T-helper 1 cell (primary cell): ENCODE measurements at regions not wholly inside any gene's neighbourhood (a gene's known extent, or its start where the extent isn't known, plus 50 kb on each side); places are given as distances from the start of the nearest gene placed in this dataset.

Experiments
- DNase-seq, 5 donors: peaks; one replicate each; pipeline ENCODE4 v3.0.0-alpha.2; 2012 to 2020

DNA sequence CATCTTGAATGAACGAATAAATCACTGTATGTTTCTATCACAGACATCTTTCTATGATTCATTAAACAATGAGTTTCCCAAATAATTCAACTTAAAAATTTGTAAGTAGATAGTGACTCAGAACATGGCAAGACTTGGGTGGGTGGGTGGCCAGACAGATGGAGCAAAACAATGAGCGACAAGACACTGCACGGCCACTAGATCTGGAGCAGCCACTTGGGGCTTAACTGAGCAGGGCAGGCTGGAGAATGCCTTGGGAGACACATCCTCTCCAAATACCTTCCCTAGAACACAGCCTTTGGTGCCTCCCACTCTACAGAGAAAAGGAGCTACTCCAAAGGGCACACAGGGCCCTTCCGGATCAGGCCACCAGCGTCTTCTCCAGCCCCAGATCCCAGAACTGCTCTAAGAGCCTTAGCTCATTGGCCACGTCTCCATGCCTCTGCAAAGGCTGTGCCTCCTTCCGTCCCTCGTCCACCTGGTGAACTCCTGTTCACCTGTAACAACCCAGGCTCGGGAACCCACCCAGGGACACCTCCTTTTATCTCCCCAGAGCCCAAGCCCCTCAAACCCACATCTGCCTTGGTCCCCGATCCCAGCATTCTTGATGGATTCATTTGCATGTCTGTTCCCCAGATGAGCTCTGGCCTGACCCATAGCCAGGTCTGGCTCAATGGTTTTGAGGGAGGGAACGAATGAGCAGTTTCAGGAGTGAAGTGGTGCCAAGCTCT is 134.9 kb upstream of the IQSEC1 start:
- DNase-seq = no peak

DNA sequence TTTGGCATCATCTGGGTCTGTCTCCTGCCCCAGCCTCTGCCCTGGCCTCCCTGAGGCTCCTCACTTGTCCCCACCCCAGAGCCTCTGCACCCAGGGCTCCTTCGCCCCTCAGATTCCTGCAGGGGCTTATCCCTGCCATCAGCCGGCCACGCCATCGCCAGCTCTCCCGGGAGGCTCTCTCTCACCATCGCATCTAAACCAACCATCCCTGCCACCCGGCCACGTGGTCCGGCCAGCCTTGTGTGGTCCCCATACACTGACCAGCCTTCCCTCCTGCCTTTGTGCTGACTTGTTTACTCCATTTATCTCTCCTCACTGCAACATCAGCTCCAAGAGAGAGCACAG is 134.3 kb upstream of the IQSEC1 start:
- DNase-seq = no peak

DNA sequence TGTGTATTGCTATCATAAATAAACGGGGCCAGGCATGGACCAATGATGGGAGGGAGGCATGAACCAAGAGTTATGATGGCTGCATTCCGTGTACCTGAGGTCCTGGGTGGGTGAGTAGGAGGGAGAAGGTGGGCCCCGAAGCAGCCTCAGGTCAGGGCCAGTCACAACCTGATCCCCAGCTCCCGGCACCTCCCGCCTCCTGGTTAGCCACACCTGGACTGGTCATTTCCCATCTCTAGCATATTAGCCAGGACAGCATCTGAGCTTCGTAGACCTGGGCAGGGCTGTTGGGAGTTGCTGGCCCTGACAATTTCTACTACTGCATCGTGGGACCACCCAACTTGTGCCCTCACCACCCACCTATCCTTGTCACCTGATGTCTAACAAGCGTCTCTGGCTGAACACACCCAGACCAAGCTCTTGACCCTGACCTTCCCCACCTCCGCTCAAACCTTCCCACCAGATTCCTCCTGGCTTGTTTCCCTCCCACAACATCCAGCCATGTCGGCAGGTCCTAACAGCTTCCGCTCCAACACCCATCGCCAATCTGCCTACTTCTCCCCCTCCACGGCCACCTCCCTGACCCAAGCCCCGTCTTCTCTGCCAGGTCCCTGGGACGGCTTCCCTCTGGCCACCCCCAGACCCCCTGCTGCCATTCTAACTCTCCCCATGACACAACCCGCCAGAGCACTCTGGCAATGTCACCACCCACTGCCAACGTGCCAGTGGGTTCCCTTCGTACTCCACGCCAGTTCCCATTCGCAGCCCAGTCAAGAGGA is 133.8 kb upstream of the IQSEC1 start:
- DNase-seq = no peak

DNA sequence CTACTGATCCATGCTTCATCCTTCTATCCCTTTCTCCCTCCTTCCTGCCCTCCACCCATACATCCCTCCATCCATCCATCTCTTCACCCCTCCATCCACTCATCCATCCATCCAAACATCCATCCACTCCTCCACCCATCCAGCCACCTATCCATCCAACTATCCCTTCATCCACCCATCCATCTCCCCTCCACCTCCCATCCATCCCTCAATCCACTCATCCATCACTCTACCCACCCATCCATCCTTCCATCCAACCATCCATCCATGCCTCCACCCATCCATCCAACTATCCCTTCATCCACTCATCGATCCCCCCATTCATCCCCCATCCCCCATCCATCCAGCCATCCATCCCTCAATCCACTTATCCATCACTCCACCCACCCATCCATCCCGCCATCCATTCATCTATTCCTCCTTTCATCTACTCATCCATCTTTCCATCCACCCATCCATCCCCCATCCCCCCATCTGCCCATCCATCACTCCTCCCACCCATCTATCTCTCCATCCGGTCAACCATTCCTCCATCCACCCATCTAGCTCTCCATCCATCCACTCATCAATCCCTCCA is 132.4 kb upstream of the IQSEC1 start:
- no peak for DNase-seq

DNA sequence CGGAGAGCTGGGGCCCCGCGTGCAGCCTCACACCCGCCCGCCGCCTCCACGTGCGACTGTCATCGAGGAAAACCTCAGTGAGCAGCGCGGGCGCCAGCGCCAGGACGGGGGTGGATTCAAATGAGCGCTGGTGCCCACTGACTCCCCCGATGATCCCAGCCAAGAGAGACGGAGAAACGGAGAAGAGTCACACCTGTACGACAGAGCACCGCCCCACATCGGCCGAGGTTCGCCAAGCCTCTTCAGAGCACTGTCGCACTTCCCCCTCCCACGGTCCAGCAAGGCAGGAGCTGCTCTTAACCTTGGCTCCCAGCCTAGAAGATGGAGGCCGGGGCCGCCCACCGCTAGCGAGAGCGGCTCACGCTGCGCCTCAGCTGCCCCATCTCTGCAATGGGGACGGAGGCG is 130.9 kb upstream of the IQSEC1 start:
- no peak for DNase-seq

DNA sequence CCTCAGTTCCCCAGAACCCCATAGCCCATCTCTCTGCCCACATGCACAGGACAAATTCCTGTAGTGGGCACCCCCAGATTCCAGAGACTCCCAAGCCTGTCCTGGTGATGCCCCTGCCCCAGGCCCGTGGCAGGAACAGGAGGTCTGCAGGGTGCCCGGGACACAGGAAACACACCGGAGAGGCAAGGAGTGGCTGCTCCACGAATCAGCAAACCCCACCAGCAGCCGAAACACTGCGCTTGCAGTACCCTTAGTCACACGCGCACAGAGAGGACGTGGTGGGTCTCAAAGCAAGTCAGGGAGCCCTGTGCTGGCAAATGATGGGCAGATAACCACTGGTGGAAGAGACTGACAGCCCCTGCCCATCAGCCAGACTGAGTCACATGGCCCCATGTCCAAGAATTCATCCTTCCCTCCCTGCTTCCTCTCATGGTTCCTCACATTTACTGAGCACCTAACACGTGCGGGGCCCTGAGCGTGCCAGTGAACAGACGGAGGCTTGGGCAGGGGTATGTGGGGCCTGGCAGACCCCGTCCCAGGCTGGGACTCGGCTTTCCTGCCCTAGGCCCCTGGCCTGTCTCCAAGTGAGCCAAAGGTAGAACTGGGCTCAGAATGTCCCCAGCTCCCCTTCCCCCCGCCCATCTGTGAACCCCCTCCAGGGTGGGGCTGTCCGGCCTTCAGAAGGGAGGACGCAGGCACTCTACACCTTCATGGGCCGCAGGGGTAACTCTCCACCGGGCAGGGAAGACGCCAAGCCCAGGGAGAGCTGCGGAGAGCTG is 130.4 kb upstream of the IQSEC1 start:
- DNase-seq = no peak

DNA sequence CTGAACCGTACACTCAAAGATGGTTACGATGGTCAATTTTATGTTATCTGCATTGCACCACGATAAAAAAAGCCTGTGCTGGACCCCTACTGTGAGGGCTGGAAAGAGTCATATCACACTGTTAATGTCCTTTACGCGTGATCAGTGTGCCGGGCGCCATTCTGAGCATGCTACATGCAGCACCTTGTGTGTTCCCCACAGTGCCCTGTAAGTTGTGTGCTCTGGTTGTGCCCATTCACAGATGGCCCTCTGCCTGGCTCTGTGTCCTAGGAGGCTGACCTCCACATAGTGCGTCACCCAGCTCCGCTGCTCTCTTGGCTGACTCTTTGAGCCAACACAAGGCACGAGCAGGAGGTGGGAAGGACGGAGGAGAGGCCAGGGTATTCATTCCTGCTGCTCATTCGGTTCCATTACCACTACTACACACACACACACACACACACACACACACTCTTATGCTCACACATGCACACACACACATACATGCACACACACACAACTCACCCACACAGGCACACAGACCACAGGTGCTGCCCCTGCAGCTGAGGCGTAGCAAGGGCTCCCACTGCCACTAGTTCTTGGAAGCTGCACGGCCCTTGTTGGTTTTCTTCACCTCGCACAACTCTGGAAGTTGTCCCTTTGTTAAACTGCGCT is 129.6 kb upstream of the IQSEC1 start:
- no peak for DNase-seq

DNA sequence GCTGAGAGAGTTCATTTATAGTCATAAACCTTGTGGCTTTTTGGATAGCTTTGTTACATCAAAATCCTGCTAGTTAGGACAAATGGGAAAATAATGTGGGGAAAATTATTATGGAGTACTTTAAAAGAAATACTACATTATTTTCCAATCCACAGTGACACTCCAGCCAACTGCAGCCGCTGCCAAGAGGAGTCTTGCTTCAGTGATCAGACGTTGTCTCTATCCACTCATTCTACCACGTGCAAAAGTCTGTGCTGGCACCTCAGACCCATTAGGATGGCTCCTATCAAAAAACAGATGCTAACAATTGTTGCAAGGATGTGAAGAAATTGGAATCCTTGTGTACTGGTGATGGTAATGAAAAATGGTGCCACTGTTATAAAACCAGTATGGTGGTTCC is 128.6 kb upstream of the IQSEC1 start:
- no peak for DNase-seq

DNA sequence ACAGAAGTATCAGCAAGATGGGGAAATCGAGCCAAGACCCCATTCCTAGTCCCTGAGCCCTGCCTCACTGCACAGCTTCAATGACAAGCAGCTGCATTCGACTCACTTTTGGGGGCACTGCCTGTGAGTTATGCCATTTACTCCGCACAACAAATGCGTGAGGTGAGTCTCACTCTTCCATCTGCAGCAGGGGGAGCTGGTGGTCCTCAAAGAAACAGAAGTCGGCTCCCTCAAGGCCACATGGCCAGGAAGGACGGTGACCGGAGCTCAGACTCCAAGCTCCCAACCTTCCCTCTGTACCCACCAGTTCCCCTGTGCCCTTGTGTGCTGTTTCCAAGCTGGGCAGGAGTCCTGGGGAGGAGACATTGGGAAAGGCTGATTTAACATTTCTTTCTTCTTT is 127.7 kb upstream of the IQSEC1 start:
- DNase-seq = no peak

DNA sequence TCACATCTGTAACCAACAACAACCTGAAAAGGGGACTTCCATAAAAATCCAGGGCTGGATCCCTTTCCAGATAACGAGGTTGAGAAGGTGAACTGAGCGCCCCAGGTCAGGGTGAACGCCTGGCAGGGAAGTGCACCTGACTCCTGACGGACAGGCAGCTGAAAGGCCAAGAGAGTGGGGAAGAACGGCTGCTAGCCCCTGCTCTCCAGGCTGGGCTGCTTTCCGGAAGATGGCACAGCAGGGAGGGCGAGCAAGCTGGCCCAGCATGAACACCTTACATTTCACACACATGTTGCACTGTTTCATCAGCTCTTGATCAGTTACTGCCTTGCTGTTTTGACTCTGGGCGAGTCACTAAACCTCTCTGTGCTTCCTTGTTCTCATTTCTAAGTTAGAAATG is 127.2 kb upstream of the IQSEC1 start:
- no peak for DNase-seq

DNA sequence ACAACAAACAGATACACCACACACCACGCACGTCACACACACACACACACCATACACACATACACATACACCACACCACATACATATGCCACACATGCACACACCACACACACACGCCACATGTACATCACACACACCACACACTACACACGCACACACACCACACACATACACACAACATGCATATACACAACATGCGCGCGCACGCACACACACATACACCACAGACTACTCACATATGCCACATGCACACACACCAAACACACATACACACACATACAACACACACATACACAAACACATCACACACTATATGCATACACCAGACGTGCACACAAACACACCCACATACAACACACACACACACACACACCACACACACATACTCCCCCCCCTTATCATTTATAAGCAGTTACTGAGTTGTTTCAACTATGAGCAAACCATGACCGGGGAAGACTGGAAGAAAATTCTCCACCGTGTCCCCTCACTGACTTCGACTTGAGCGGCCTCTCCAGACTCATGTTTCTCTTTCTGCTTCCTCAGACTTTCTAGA is 126.7 kb upstream of the IQSEC1 start:
- no peak for DNase-seq

DNA sequence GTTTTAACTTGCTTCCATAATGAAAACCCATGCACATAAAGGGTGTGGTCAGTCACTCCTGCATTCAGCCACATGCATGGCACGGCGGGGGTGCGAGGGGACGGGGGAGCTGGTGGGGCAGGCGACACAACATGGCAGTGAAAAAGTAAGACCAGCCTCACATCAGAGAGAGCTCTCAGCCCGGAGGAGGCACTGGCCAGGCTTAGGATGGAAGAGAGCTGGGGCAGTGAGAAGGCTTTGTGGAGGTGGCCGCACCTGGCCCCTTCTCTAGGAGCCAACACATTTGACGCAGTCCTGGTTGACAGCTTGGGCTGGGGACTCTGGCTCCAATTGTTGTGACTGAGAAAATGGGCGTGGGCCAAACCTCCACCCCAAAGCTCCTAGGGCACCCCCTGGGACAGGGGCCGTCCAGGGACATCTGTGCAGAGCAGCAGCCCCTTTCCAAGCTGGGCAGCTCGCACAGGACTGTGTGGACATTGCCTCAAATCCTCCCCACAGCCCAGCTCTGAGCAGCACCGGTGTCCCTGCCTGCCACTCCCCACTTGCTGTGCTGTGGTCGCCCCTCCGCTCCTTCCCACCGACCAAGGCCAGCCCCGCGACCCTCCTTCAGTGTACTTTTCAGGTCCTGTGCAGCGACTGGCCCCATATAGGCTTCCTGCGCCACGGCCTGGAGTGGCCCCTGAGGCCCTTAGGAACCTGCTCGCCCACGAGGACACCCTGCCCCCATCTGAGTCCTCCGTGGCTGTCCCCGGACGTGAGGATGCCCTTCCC is 126.0 kb upstream of the IQSEC1 start:
- DNase-seq = no peak

DNA sequence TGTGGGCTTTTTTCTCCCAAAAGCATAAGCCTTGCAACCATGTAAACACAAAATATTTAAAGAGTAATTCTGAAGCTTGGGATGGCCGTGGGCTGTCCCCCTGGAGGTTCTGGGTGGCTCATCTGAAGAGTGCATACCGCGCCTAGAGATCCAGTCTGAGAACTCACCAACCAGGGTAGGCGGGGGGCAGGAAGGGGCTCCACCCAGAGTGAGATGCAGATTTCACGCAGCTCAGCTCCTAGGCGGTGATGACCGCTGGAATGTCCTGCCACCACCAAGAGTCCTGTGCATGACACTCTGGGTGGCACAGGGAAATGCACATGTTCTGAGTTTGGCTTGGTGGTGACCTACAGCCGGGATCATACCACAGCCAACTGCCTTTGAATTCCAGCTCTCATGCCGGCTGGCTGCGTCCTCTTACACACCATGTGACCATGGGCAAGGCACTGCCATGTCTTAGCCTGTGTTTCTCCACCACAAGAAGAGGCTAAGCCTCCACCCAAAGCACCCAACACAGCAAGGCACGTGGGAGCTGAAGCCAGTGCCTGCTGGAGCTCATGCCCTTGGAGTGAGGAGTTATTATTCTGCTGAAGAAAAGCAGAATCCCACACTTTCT is 125.1 kb upstream of the IQSEC1 start:
- DNase-seq = no peak

DNA sequence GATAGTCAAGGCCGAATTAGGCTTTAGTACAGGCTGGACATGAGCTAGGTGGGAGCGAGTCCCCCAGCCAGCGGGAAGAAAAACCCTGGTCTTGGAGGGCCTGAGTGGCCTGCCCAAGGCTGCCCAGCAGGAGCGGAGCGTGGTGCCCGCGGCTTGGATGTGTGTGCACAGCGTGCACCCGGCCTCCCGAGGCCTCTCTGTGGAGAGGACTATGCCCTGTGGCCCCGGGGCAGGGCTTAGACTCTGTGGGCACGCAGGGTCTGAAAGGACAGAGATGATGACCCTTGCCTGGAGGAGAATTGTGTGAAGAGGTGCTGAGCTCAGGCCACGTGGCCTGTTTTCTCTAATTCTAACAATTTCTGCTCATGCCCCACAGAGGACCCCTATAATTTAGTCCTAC is 124.6 kb upstream of the IQSEC1 start:
- DNase-seq = no peak

DNA sequence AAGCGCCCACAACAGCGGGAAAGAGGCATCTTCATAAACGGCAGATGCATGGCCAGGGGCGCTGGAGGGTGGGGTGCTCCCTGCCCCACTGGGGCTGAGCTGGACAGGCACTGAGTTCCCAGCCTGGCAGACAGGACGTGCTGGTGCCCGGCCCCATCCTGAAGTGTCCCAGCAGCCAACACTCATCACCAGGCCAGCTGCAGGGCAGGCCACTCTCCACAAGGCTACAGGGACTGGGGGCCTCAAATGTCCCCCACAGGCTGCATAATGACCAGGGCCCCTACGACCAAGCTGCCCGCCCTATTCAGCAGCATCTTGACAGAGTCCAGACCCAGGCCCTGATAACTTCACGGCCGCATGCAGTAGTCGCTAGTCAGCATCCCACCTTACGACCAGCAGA is 124.1 kb upstream of the IQSEC1 start:
- DNase-seq = no peak

DNA sequence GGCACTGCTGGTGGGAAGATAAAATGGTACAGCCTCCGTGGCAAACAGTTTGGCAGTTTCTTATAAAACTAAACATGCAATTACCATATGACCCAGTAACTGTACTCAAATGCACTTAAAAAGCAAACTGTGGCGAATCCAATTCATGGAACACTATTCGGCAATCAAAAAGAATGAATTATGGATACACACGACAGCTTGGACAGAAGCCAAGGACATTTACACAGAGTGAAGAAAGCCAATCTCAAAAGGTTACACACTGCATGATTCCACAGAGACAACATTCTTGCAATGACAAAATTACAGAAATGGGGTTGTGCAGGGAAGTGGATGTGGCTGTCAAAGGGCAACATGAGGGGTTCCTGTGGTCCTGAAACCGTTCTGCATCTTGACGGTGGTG is 122.1 kb upstream of the IQSEC1 start:
- DNase-seq = no peak

DNA sequence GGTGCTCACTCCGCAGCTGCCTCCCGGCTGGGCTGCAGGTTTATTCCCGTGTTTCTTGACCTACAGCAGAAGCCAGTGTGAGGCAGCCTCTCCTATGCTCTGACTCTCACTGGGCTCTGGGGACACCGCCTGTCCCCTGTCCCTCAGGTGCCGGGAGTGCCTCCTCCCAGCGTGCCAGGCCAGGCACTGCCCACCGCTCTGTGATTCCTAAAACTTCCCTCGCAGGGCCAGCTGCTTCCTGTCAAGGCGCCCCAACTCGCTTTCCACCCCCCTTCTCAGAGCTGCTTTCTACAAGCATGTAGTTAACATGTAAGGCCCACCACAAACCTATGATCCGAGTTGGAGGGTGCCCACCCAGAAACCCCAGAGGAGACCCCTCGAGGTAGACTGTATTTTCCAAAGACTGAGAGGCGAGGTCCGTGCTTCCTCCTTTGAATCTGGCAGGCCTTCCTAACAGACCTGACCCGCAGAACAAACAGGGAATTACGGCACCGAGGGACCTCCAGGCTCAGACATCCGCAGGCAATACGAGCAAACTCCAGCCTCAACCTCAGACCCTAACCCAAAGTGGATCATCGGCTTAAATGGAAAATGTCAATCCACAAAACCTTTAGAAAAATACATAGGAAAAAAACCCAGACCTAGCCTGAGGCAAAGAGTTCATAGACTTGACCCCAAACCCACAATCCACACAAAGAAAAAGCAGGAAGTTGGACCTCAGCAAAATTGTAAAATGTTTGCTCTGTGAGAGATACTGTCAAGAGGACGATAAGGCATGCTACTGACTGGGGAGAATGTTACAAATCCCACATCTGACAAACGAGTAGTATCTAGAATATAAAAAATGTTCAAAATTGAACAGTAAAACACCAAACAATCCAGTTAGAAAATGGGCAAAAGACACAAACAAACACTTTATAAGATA is 121.3 kb upstream of the IQSEC1 start:
- no peak for DNase-seq

DNA sequence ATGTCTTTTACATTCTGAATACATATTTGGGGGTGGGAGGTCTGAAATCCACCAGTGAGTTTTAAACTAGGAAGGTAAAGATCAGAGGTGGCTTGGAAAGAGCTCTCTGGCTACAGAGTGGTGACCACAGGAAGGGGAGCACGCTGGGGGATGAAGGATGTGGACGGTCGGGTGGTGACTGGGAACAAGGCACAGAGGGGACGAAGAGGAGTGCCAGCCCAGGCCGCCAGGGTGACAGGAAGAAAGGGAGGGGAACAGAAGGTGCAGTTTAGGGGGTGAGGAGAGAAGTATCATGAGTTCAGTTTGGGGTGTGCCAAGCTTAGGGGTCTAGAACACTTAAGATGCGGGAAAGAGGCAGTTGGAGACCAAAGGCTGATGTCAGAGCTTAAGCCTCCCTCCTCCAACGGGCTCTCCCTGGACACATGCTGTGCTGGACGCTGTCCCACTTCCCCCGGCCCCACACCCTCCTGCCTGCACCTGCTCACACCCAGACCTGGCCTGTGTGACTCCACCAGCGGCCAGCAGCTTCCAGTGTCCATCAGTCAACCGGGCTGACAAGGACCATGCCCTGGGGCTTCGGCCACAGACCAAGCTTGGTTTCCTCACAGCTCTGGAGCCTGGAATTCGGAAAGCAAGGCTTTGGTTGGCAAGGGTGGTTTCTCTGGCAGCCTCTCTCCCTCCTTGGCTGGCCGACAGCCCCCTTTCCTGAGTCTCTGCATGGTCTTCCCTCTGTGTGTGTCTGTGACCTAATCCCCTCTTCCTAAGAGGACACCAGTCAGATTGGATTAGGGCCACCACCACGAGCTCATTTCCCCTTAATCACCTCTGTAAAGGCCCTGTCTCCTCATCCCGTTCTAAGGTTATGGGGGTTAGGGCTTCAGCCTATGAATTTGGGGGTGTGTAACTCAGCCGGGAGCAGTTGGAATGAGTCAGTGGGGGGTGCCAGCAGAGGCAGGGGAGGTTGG is 120.4 kb upstream of the IQSEC1 start:
- DNase-seq = no peak
